Panc1 (cell line): ENCODE measurements at regions not wholly inside any gene's neighbourhood (a gene's known extent, or its start where the extent isn't known, plus 50 kb on each side); places are given as distances from the start of the nearest gene placed in this dataset.

ENCODE experiments used
- CTCF ChIP-seq: fragments of 450-650 bp; IDR thresholded peaks from 2 replicates; pipeline ENCODE4 v1.5.1; 2017; ENCODE audit warnings: mild to moderate bottlenecking
- POLR2AphosphoS5 ChIP-seq: IDR thresholded peaks from 2 replicates; pipeline ENCODE4 v1.6.1; 2012; ENCODE audit warnings: mild to moderate bottlenecking, low read depth, low read length, moderate library complexity

GRCh38 chr11:104761511-104761910 is 136.7 kb downstream of the CASP12 start:
- TF ChIP-seq CTCF: no peak
- no peak for TF ChIP-seq POLR2AphosphoS5
